ENCODE measurements at regions not wholly inside any gene's neighbourhood (a gene's known extent, or its start where the extent isn't known, plus 50 kb on each side); places are given as distances from the start of the nearest gene placed in this dataset.

- H3K27me3 ChIP-seq (replicated peaks in 1 of 2; ENCODE audit: control insufficient read depth in 2 of 2, insufficient read depth in 2 of 2, low read length in 1 of 2), result no peaks in the 10 kb centered on the region
- no TSS peak for BruUV-seq (replicated peaks)
Observed at GRCh38 chr11:56855217-56855616, 106.7 kb upstream of the OR9G4 start.

More at GRCh38 chr11:56855217-56855616, 106.7 kb upstream of the OR9G4 start:
- ChIA-PET CTCF (no interaction called here), SMC1A (ENCODE audit: uncharacterized antibody, unreplicated experiment) (no interaction called here), POLR2A (no interaction called here), RAD21 (ENCODE audit: unreplicated experiment) (no interaction called here)
- Histone ChIP-seq H3K79me2 (ENCODE audit: control insufficient read depth, insufficient read depth, low read length) (no peaks in the 10 kb centered on the region), H3K27ac (ENCODE audit: control insufficient read depth, insufficient read depth) (no peak overlapping the region), H3K9me3 (replicated peaks; ENCODE audit: control insufficient read depth, insufficient read depth, low read length) (no peaks in the 10 kb centered on the region), H3K4me1 (ENCODE audit: control insufficient read depth, insufficient read depth, low read length) (no peaks in the 10 kb centered on the region), H3K4me2 (ENCODE audit: control insufficient read depth, insufficient read depth) (no peak overlapping the region), H2AFZ (ENCODE audit: control insufficient read depth, low read depth, low read length) (no peak overlapping the region), H4K20me1 (ENCODE audit: control insufficient read depth, insufficient read depth) (no peaks in the 10 kb centered on the region), H3K4me3 (no peak overlapping the region), H3K9ac (ENCODE audit: control insufficient read depth, insufficient read depth, low read length) (no peak overlapping the region), H3K36me3 (ENCODE audit: control insufficient read depth in 2 of 2, insufficient read depth in 2 of 2, low read length in 1 of 2) (no peaks in the 10 kb centered on the region)
- in situ Hi-C loops (cut with MboI) (no loop called here), intact Hi-C loops (cut with micrococcal nuclease; ENCODE audit: unreplicated experiment) (loop anchor here (10.0 kb wide), 1 partner anchor 130 kb away; the partner anchor contains the start of gene OR5AK2)
- no peak for ATAC-seq
- no peak for FAIRE-seq
- no peak for DNase-seq (ENCODE audit: low read depth, low spot score)
- TF ChIP-seq CEBPB (IDR thresholded peaks at IDR 0.05; ENCODE audit: borderline replicate concordance in 1 of 2, low read depth in 2 of 2, low read length in 2 of 2) (no peak), NR2F1 (conservative IDR thresholded peaks at IDR 0.05) (no peak), POU2F2 (IDR thresholded peaks at IDR 0.05; ENCODE audit: borderline replicate concordance, low read depth, low read length) (no peak), RELA (IDR thresholded peaks at IDR 0.05; ENCODE audit: borderline replicate concordance, partially characterized antibody) (no peak), MEF2B (IDR thresholded peaks at IDR 0.05; ENCODE audit: partially characterized antibody, poor library complexity, severe bottlenecking) (no peak), HDAC2 (IDR thresholded peaks at IDR 0.05) (no peak), IKZF1 (conservative IDR thresholded peaks at IDR 0.05) (no peak), RUNX3 (IDR thresholded peaks at IDR 0.05; ENCODE audit: low read length) (no peak)
- TF ChIP-seq, protein P1, sequence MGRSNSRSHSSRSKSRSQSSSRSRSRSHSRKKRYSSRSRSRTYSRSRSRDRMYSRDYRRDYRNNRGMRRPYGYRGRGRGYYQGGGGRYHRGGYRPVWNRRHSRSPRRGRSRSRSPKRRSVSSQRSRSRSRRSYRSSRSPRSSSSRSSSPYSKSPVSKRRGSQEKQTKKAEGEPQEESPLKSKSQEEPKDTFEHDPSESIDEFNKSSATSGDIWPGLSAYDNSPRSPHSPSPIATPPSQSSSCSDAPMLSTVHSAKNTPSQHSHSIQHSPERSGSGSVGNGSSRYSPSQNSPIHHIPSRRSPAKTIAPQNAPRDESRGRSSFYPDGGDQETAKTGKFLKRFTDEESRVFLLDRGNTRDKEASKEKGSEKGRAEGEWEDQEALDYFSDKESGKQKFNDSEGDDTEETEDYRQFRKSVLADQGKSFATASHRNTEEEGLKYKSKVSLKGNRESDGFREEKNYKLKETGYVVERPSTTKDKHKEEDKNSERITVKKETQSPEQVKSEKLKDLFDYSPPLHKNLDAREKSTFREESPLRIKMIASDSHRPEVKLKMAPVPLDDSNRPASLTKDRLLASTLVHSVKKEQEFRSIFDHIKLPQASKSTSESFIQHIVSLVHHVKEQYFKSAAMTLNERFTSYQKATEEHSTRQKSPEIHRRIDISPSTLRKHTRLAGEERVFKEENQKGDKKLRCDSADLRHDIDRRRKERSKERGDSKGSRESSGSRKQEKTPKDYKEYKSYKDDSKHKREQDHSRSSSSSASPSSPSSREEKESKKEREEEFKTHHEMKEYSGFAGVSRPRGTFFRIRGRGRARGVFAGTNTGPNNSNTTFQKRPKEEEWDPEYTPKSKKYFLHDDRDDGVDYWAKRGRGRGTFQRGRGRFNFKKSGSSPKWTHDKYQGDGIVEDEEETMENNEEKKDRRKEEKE (IDR thresholded peaks at IDR 0.05), result no peak
- TF ChIP-seq, protein P2, sequence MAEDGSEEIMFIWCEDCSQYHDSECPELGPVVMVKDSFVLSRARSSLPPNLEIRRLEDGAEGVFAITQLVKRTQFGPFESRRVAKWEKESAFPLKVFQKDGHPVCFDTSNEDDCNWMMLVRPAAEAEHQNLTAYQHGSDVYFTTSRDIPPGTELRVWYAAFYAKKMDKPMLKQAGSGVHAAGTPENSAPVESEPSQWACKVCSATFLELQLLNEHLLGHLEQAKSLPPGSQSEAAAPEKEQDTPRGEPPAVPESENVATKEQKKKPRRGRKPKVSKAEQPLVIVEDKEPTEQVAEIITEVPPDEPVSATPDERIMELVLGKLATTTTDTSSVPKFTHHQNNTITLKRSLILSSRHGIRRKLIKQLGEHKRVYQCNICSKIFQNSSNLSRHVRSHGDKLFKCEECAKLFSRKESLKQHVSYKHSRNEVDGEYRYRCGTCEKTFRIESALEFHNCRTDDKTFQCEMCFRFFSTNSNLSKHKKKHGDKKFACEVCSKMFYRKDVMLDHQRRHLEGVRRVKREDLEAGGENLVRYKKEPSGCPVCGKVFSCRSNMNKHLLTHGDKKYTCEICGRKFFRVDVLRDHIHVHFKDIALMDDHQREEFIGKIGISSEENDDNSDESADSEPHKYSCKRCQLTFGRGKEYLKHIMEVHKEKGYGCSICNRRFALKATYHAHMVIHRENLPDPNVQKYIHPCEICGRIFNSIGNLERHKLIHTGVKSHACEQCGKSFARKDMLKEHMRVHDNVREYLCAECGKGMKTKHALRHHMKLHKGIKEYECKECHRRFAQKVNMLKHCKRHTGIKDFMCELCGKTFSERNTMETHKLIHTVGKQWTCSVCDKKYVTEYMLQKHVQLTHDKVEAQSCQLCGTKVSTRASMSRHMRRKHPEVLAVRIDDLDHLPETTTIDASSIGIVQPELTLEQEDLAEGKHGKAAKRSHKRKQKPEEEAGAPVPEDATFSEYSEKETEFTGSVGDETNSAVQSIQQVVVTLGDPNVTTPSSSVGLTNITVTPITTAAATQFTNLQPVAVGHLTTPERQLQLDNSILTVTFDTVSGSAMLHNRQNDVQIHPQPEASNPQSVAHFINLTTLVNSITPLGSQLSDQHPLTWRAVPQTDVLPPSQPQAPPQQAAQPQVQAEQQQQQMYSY (CRISPR knock-in tag; IDR thresholded peaks at IDR 0.05), result no peak
- WGBS (ENCODE audit: insufficient coverage, insufficient replicate concordance, low lambda C conversion rate, missing lambda C conversion rate), result 0% methylated on average over 2 of the region's 2 CpGs

Measured in GM12878 (cell line).